GM19372 (cell line): ENCODE measurements at regions not wholly inside any gene's neighbourhood (a gene's known extent, or its start where the extent isn't known, plus 50 kb on each side); places are given as distances from the start of the nearest gene placed in this dataset.

Experiments
- ATAC-seq: cut with Tn5 transposase; IDR thresholded peaks from one replicate; pipeline ENCODE4 v1.9.1; 2021; ENCODE audit warnings: mild to moderate bottlenecking, low read depth, moderate library complexity; ENCODE audit not compliant: unreplicated experiment

DNA sequence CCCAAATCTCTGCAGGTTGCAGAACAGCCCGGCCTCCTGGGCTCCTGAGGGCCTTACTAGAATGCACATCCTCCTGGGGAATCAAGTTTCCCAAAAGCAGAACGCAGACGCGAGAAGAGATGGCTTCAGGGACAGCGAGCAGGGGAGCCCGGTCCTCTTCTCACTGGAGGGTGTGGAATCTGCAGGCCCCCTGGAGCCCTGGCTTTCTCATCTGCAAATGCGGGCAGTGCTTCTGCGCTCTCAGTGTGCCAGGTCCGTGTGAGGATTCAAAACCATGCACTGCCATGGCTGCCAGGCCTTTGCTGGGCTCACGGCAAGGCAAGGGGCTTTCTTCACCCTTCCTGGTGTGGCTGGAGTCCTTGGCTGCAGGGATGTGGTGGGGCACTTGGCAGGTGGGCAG is 330.9 kb upstream of the MKI67 start:
- no peak for ATAC-seq

DNA sequence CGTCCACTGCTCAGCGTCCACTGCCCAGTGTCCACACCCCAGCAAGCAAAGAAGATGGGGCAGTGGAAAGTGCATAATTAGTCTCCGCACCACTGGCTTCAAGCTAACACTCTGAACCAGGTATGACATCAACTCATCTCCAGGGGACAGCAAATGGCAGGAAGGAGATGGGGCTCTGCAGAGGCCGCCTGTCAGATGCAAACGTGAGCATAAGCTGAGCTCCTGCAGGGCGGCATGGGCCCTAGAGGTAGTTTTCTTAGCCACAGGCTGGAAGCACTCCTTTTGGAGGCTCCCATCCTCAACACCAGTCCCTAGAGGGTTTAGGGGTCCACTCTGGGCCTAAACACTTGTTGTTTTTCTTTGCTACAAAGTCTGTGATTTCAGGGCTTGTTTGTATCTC is 335.8 kb upstream of the MKI67 start:
- ATAC-seq, result no peak

DNA sequence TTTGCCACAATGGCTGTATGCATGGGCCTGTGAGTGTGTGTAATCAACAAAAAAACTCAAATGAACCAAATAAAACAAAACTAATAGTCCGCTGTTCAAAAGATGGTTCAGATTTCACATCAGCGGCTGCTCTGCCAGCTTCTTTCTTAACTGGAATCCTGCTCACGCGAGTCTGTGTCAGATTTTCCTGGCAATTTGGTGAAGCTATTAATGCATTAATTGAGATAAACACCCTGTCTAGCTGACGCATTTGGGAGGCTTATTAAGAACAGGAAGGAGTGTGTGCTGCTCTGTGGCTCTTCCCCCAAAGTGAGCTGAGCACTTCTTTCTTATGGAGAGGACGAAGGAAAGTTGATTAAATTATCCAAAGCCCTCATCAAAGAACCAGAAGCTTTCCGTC is 336.6 kb upstream of the MKI67 start:
- ATAC-seq, result no peak

DNA sequence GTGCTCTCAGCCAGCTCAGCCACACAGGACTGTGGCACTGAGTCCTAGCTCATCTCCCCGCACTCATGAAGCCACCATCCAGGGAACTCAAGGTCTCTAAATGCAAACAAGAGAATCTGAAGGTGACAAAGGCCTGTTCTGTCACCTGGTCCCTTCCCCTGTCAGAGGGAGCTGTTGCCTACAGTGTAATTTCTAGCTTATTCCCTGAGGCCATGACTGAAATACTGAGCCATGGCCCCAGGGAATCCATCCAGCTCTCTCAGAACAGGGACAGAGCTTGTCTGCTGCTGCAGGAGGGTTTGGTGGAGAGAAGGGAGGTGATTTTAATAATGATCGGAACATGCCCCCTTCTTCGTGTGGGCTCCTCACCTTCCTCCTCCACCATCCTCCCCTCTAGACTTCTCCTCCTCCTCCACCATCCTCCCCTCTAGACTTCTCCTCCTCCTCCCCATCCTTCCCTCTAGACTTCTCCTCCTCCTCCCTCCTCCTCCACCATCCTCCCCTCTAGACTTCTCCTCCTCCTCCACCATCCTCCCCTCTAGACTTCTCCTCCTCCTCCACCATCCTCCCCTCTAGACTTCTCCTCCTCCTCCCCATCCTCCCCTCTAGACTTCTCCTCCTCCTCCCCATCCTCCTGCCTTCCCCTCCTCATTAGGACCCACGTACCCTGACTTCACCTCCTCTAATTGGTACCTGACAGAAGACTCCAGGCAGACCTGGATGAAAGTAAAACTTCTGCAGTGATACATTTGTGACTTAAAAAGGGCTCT is 338.0 kb upstream of the MKI67 start:
- ATAC-seq, result no peak

DNA sequence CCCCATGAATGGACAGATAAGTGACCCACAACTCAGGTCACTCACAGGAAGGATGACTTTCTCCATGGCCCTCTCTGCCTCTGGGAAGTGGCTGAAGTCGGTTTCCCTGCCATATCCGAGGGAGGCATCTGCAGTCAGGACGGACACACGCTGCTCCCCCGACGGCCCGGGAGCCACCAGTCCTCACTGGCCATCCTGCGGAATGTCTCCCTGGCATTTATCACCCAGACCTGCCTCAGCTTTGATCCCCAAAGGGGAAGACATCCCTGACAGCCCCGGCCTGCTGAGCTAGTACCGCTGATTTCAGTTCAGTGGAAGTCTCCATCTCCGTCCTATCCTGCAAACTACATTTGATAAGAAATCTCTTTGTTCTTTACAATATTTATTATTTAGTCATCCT is 339.5 kb upstream of the MKI67 start:
- no peak for ATAC-seq

DNA sequence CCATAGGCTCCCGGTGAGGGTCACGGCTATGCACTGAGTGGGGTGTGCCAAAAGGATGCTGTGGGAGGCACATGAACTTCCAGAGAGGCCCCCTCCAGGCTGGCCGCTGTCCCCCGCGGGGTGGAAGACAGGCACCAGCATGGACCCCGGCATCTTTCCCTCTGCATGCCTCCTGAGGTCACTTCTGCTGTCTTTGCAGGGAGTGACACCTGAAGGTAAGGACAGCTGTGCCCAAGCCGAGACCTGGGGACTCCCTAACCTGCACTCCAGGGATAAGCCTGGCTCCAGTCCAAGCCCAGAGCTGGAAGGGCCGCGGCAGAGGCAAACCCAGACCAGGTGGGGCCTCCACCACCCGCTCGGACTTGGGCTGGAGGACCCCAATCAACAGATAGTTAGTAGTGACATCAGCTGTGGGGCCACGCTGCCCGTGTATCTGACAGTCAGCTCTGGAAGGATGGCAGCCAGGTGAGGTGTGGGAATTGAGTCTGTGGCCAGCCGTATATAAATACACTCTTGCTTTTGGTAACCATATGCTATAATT is 340.7 kb upstream of the MKI67 start:
- ATAC-seq, result no peak

DNA sequence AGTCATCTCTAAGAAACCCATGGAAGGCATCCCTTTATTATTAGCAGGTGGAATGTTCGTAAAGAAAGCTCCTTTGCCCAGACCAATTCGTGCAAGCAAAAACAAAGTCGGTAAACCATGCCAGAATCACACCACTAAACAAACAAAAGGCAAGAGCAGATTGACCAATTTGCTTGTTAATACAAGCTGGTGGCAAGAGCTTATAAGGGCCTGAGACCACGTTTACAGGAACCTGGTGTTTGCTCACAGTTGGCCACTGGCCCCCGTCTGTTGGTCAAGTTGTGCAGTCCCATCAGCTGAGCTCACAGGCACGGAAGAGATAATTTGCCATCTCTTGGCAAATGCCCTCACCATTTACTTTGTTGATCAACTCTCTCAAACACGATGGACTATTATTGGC is 342.2 kb upstream of the MKI67 start:
- ATAC-seq, result no peak

DNA sequence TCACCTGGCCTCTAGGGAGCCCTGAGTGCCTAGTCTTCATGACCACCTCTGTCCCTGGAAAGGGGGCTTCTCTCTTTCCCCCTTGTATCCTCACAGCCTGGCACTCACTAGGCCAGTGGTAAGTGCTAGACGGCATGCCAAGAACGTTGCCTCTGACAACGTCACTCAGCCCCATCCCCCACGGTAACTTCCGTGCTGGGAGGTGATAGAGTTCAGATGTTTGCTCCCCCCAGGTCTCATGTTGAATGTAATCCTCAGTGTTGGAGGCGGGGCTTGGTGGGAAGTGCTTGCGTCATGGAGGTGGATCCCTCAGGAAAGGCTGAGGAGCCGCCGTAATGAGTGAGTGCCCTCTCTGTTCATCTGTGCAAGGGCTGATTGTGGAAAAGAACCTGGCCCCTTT is 343.3 kb upstream of the MKI67 start:
- no peak for ATAC-seq

DNA sequence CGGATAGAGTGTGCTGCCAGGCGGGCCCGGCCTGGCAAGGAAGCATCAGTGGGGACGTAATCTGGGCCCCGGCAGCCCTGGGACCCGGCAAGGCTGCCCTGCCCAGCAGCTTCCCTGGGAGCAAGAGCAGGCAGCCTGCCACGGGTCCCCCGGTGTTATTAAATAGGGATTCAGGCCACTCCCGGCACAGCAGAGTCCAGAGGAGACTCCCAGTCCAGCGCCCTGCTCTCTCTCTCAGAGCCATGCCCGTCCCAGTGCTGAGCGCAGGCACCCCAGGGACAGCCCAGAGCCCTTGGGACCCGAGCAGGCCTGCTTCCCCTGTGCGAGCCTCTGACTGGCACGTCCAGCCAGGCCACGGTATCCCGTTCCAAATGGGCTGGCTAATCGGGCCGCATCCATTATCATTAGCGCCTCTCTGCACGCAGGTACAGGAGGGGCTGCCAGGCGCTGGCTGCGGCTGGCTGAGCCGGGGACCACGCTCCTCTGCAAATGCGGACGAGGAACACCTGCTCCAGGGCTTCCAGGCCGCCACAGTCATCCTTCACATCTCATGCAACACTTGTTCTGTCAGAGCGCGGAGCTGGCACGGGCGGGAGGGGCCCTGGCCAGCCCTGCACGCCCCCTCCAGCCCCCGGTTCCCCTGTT is 344.2 kb upstream of the MKI67 start:
- ATAC-seq, result no peak

DNA sequence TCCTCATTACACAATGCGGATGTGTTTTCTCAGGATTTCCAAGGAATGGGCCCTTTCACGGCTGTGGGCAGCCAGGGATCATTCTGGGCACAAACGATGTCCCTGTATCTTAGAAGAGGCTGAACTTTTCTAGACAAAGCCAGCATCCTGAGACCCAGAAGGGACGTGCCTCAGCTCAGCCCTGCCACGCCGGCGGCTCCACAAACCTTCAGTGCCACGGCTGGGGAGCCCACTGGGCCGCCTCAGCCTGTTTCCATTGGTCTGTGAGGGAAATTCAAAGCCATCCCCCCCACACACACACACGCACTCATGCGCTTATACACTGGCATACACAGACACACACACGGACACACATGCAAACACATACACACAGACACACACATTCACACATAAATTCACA is 344.9 kb upstream of the MKI67 start:
- ATAC-seq, result no peak

DNA sequence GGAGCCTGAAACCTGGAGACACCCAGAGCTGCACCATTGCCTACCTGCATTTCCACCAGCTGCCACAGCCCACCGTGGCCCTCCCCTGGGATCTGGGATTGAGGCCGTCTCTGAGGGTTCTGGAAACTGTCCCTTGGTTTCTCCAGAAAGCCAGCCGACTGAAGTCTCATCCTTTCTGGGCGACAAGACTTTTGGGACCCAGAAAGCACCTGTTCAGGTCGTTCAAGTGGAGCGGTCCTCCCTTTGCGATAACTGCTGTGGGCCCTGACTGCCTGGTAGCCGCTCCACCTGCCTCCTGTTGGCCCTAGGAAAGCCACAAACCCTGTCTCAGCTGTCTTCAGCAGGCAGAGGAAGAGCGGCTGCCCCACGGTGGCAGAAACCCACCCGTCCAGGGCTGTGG is 346.0 kb upstream of the MKI67 start:
- no peak for ATAC-seq

DNA sequence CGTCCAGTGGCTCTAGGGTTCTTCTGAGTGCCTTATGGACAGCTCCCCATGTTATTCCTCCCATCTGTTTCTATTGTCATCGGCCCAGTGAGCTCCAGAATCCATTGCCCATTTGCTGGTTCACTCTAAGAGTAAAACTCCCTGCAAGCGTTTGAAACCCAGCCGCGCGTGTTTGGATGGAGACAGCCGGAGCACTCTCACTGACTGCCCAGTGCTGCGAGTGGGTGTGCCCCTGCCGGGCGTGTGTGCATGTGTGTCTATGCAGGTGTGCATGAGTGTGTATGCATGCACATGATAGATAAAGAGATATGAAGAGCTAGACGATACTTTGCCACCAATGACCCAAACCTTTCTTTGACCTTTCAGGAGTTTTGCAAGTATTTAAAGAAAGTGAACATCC is 347.2 kb upstream of the MKI67 start:
- ATAC-seq, result no peak

DNA sequence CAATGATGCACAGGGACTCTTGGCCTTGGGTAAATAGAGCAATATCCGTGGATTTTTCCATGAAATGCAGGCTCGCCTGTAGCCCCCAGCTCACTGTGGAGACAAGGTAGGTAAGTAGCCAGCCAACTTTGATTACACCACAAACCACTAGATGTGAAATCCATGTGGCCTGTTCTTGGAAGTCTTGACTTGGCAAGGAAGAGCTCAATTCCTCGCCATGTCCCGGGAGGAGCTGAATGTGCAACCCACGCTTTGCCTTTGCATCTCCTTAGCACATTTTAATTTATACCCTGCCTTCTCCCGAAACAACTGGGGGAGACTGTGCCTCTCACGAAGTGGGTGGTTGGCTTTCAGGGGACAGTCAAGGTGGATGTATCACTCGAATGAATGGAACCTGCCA is 347.7 kb upstream of the MKI67 start:
- no peak for ATAC-seq

DNA sequence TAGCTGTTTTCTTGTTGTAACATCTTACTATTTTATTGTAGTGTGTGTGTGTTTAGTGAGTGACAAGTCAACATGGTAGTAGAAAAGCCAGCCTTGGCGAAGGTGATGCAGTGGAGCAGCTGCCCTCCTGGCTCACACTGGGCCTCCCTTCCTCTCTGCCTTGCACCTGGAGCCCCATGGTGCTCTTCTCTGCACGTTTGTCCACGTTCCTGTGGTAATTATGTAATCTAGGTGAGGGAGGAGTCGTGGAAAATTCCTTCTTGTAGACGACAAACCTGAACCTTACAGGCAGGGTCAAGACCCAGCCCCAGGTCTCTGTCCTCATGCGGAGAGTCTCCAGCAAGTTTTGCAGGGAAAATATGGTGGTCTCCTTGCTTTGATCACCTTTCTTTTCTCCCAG is 348.3 kb upstream of the MKI67 start:
- ATAC-seq, result no peak

DNA sequence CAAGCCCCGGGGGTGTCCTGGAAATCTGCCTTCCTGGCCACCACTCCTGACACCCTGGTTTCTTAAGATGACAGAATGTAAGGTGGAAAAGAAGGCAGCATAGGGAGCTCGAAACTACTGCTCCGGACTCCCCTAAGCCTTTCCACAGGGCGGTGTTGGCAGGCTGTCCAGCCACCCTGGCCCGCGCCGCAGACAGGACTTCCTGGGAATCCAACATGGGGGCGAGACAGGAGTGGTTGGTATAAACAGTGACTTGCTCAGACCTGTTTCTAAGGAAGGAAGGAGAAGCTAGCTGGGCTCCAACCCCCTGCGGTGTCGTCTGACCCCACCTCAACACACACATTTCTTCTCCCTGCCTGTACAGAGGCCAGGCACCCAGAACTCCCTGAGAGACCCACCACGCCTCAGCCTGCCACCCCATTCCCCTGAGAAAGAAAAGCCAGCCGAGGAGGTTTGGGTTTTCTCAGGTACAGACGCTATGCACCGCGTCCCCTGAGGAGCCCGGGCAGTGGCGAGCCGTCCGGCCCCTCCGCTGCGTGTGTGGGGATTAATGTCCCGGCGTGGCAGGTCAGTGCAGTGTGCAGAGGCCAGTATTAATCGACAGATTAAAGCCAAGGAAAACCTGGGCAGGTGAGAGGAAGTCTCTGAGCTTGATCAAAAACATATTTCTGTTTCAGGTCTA is 349.6 kb upstream of the MKI67 start:
- ATAC-seq, result no peak

DNA sequence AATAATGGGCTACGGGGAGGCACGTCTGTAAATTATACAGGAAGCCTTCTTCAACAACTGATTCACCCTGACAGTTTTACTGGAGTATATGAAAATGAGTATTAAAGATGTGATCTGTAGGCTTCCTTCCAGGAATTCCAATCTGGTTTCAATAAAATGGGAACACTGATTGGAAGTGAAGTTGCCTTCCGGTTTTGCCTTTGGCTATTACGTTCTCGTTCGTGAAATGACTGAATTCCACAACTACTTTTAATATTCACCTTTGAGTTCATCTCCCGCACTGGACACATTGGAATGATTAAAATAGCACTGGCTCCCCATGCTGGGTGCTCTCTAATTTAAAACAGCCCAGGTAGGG is 350.1 kb upstream of the MKI67 start:
- no peak for ATAC-seq

DNA sequence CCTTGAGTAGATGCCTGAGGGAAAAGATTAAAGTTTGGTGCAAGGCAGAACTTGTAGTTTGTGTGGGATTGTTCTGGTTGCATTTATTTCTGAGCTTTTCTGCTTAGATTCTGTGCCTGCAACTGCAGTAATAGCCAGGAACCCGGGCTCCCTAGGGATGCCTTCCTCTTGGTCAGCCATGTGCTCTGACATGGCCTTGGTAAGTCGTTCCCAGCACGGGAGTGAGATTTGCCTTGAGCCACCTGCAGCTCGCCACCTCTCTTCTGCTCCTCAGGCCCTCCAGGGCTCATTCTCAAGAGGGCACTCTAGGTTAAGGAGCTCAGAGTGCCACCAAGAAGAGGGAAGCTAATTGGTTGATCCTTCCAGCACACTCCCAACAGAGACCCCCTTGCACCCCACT is 350.6 kb upstream of the MKI67 start:
- ATAC-seq, result no peak

DNA sequence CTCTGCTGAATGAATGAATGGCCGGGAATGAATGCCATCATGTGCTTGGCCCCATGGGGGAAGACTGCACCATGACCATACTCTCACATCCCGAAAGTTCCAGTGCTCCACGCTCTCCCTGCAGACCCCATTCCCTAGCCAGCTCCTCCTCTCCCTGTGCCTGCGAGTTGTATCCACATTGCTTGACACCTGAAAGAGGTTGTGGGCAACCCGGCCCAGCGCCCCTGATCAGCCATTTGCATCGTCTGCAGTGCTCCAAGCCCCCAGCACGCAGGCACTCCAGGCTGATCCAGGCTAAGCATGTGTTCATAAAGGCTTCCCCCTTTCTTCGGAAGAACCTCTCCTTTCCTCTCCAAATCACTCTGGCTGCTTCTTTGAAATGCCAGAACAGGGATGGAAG is 354.4 kb upstream of the MKI67 start:
- no peak for ATAC-seq

DNA sequence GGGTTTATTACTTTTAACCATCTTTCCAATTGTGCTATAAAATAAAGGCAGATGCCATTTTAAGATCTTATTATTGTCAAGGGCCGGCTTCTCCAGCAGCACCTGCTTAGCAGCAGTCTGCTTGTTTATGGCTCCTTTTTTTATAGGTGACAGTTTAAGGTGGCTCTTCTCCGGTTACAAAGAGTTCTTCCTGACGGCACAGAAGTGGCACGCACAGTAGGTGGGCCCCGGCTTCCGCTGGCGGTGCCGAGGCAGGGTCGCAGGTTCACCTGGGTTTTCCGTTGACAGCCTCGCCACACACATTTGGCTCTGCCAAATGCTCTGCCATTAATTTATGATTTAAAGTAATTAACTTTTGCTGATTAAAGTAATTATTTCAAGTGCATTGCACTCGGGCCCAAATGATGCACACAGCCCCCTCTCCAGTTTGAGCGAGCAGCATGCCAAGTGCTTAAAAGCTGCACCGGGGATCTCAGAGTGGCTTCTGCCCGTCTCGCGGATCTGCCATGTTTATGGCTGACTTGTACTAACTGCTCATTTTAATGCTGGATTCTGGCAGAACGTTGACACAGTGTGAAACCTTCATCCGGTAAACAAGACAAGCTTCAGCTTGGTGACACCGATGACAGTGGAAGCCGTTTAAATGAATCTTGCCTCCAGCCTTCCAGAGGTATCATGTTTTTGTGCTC is 355.1 kb upstream of the MKI67 start:
- no peak for ATAC-seq

DNA sequence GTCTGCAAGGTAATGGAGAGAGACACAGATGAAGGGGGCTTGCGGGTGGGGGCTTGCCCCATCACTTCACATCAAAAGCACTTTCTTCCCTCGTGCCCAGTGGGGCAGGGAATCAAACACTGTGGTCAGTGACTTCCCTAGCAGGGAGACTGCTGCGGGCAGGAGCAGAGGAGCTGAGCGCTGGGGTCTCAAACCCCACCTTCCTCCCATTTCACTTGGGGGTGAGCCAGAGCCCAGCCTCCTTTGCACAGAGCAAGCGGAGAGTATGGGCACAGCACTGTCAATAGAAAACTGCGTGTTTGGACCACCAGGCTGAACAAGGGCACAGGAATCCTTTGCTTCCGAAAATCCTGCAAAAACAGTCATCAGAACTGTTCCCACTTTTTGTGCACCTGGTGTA is 355.8 kb upstream of the MKI67 start:
- no peak for ATAC-seq

DNA sequence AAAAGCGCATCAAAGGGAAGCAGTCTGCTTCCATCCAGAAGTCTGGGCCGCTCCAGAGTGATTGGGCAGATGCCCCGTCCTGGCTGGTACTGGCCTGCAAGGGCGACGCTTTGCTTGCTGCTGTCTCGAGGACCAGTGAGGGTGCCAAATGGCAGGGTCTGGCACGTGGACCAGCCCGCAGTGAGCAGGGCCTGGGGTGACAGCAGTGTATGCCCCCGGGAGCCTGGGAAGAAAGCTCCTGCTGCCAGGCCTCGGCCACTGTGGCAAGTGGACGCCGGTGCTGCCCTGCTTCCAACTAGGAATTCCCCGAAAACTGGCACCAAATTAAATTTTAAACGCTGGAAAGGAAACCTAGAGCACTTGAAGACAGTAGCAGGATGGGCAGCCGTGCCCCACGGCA is 357.0 kb upstream of the MKI67 start:
- no peak for ATAC-seq
